Upper lobe of left lung (tissue), 6 donors: ENCODE measurements at regions not wholly inside any gene's neighbourhood (a gene's known extent, or its start where the extent isn't known, plus 50 kb on each side); places are given as distances from the start of the nearest gene placed in this dataset.

Source experiments
- ATAC-seq, 2 donors: fragments of 200-7000 bp; cut with Tn5 transposase; one replicate each; pipeline ENCODE4 v1.9.1; 2022; ENCODE audit warnings: mild to moderate bottlenecking in 2 of 2, moderate library complexity in 2 of 2; ENCODE audit not compliant: low FRiP score in 2 of 2
- DNase-seq, 2 donors: peaks; one replicate each; pipeline ENCODE4 v3.0.0-alpha.2; 2019 to 2020
- H3K27ac ChIP-seq, 4 donors: fragments of 200-600 bp; sonication (generic); one replicate each; pipeline ENCODE4 v1.5.1; 2016 to 2019
- H3K27me3 ChIP-seq, 4 donors: fragments of 200-600 bp; sonication (generic); one replicate each; pipeline ENCODE4 v1.5.1; 2017 to 2019
- H3K36me3 ChIP-seq, 4 donors: fragments of 200-600 bp; sonication (generic); one replicate each; pipeline ENCODE4 v1.5.1; 2016 to 2019
- H3K4me1 ChIP-seq, 4 donors: fragments of 200-600 bp; sonication (generic); one replicate each; pipeline ENCODE4 v1.5.1; 2018 to 2019
- H3K4me3 ChIP-seq, 4 donors: fragments of 200-600 bp; sonication (generic); one replicate each; pipeline ENCODE4 v1.5.1; 2017 to 2019; ENCODE audit warnings: mild to moderate bottlenecking in 2 of 4, moderate library complexity in 1 of 4
- H3K9me3 ChIP-seq, 4 donors: fragments of 200-600 bp; sonication (generic); one replicate each; pipeline ENCODE4 v1.5.1; 2018 to 2019
- EP300 ChIP-seq, 4 donors: sonication (generic); formaldehyde crosslinking; IDR thresholded peaks; one replicate each; pipeline ENCODE4 v1.5.1; 2017; ENCODE audit warnings: antibody characterized with exemption in 4 of 4, control low read depth in 2 of 4
- POLR2A ChIP-seq, 4 donors: fragments of 450-650 bp; IDR thresholded peaks; one replicate each; pipeline ENCODE4 v1.5.1; 2016 to 2017; ENCODE audit warnings: antibody characterized with exemption in 4 of 4, mild to moderate bottlenecking in 2 of 4
- POLR2AphosphoS5 ChIP-seq, 2 donors: sonication (generic); formaldehyde crosslinking; IDR thresholded peaks; one replicate each; pipeline ENCODE4 v1.5.1; 2017; ENCODE audit warnings: antibody characterized with exemption in 2 of 2
- WGBS, 2 donors: methylation state at CpG; one replicate each; pipeline ENCODE4 v1.1.5; 2017 to 2018; 5-methylcytosine and 5-hydroxymethylcytosine counted together
- TF ChIP-seq, protein P1 (sequence below), 6 experiments: fragments of 450-650 bp in 4 of 6; fragments of 200-600 bp in 2 of 6; sonication (generic) in 2 of 6; IDR thresholded peaks; one replicate each; pipeline ENCODE4 v1.5.1; 2016 to 2019; ENCODE audit warnings: antibody characterized with exemption in 6 of 6
- donor health status: DM: no; HTN: no; CAD: no; lungs with moderate emphysema.
- donor health status: DM: no; HTN: yes; CAD: no; lungs with severe emphysema.

DNA sequence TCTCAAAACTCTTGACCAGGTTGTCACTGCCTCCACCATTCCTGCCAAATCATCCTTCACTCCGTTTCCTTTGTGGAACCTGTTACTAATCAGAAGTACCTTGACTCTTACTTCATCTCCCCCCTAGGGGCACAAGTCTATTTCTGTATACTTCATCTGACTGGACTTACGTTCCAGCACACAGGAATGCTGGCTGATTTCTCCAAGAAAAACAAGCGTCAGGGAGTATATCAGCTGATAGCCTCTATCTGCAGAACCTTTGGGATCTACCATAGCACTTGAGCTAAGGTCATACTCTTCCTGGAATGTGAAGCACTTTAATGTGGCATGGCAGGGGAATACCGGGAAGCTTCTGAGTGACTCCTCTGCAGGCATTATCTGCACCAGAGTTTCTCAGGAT is 178.1 kb upstream of the MOCS1 start:
- no peak for ATAC-seq

DNA sequence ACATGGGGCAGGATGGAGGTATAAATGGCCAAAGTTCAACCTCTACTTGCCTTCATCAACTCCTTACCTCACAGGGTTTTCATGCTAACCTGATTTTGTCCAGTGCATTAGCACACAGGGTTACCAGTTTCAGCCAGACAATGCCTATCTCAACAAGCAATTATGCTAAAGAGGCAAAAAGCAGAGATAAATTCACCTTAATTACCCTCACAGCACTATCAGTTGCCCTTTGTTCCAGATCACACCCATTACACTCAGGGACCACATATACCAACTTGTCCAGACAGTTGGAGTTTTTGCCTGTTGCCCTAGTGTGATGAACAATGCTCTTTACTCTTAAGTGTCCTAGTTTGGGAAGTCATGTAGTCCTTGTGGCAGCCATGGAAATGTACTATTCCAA is 174.5 kb upstream of the MOCS1 start:
- Histone ChIP-seq H3K4me1 (no peaks in the 10 kb centered on the region), H3K4me3 (no peak overlapping the region), H3K27ac (no peak overlapping the region), H3K9me3 (peaks cover 0 to 4% (median 0%) of the 10 kb centered on the region in 4 donors), H3K27me3 (peaks cover 0 to 4% (median 0%) of the 10 kb centered on the region in 4 donors), H3K36me3 (no peaks in the 10 kb centered on the region)
- DNase-seq (no peak), ATAC-seq (no peak)
- TF ChIP-seq, protein P1, sequence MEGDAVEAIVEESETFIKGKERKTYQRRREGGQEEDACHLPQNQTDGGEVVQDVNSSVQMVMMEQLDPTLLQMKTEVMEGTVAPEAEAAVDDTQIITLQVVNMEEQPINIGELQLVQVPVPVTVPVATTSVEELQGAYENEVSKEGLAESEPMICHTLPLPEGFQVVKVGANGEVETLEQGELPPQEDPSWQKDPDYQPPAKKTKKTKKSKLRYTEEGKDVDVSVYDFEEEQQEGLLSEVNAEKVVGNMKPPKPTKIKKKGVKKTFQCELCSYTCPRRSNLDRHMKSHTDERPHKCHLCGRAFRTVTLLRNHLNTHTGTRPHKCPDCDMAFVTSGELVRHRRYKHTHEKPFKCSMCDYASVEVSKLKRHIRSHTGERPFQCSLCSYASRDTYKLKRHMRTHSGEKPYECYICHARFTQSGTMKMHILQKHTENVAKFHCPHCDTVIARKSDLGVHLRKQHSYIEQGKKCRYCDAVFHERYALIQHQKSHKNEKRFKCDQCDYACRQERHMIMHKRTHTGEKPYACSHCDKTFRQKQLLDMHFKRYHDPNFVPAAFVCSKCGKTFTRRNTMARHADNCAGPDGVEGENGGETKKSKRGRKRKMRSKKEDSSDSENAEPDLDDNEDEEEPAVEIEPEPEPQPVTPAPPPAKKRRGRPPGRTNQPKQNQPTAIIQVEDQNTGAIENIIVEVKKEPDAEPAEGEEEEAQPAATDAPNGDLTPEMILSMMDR (IDR thresholded peaks at IDR 0.05) = no peak
- TF ChIP-seq EP300 (IDR thresholded peaks at IDR 0.05) = no peak
- TF ChIP-seq POLR2A (IDR thresholded peaks at IDR 0.05) = no peak
- TF ChIP-seq POLR2AphosphoS5 (IDR thresholded peaks at IDR 0.05) = no peak

More for the DNA sequence above, 178.1 kb upstream of the MOCS1 start:
- Histone ChIP-seq H3K4me1 (peaks cover 0 to 6% (median 0%) of the 10 kb centered on the region in 4 donors), H3K27me3 (peaks cover 0 to 4% (median 0%) of the 10 kb centered on the region in 4 donors), H3K4me3 (no peak overlapping the region), H3K27ac (no peak overlapping the region), H3K9me3 (peaks cover 0 to 4% (median 0%) of the 10 kb centered on the region in 4 donors), H3K36me3 (no peaks in the 10 kb centered on the region)
- 47 to 69% methylated on average over 4 of the region's 4 CpGs for WGBS, 2 donors
- DNase-seq = no peak
- TF ChIP-seq POLR2A (IDR thresholded peaks at IDR 0.05) = no peak
- TF ChIP-seq EP300 (IDR thresholded peaks at IDR 0.05) = no peak
- TF ChIP-seq, protein P1 (IDR thresholded peaks at IDR 0.05) = no peak
- TF ChIP-seq POLR2AphosphoS5 (IDR thresholded peaks at IDR 0.05) = no peak

DNA sequence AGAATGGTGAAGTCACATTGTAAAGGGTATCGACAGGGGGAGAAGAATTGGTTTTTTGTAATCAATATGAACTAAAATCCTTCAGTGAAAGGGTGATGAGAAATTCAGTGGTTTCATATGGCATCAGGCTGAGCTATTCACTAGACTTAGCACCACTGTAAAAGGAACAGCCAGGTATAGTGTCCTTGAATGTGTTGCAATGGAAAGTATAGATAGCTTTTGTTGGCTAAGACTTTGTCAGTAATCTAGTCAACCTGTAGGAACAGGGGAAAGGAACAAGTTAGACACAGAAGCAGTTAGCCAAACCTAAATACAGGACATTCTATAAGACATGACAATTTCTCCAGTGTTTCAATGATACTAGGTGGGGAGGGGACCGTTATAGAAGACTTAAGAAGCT is 172.6 kb upstream of the MOCS1 start:
- no peak for ATAC-seq
- 80 to 81% methylated on average over 2 of the region's 2 CpGs for WGBS, 2 donors
- no peaks in the 10 kb centered on the region for H3K27me3 ChIP-seq
- H3K36me3 ChIP-seq = no peaks in the 10 kb centered on the region
- no peak overlapping the region for H3K4me3 ChIP-seq
- no peak for DNase-seq
- no peak overlapping the region for H3K27ac ChIP-seq
- no peaks in the 10 kb centered on the region for H3K4me1 ChIP-seq
- TF ChIP-seq, protein P1 (IDR thresholded peaks at IDR 0.05) = no peak
- TF ChIP-seq POLR2A (IDR thresholded peaks at IDR 0.05) (no peak), EP300 (IDR thresholded peaks at IDR 0.05) (no peak)
- peaks cover 0 to 4% (median 0%) of the 10 kb centered on the region in 4 donors for H3K9me3 ChIP-seq

DNA sequence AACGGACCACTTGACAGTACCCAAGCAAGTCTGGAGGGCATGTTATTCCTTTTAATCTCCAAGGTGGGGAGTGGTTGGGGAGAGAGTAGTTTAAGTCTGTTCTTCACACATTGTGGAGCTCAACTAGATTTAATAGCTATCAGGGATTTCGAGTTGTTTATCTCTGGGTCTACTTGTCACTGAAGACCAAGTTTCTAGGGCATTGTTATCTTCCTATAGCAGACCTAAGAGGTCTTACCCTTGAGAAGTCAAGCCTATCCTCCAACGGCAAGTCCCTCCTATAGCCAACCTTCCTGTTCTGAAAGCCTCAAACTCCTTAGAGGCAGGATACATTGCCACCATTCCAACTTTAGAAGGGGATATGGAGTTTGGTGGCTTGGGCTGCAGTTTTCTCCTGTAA is 164.5 kb upstream of the MOCS1 start:
- Histone ChIP-seq H3K4me1 (no peaks in the 10 kb centered on the region), H3K27ac (no peak overlapping the region), H3K36me3 (no peaks in the 10 kb centered on the region), H3K4me3 (no peak overlapping the region), H3K27me3 (no peaks in the 10 kb centered on the region), H3K9me3 (no peaks in the 10 kb centered on the region)
- 75 to 81% methylated on average over 3 of the region's 3 CpGs for WGBS, 2 donors
- no peak for ATAC-seq
- DNase-seq = no peak
- TF ChIP-seq EP300 (IDR thresholded peaks at IDR 0.05) = no peak
- TF ChIP-seq, protein P1 (IDR thresholded peaks at IDR 0.05) = no peak
- TF ChIP-seq POLR2A (IDR thresholded peaks at IDR 0.05) = no peak
- TF ChIP-seq POLR2AphosphoS5 (IDR thresholded peaks at IDR 0.05) = no peak

DNA sequence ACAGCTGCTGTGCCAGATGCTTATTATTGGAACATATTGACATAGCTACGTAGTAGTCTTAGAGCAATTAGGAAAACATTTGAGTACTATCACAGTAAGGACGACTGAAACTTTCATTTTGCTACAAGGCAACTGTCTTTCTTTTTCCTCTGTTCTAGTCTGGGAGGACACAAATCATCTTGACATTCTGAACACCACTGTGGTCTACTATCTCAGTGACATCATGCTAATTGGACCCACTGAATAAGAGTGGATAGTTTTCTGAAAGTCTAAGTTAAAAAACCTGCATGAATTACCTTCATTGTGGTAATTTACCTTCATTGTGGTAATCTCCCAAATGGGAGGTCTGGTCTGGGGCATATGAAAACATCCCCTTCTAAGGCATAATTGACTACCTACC is 163.3 kb upstream of the MOCS1 start:
- WGBS, 2 donors = 50 to 55% methylated on average over 2 of the region's 2 CpGs
- no peaks in the 10 kb centered on the region for H3K27me3 ChIP-seq
- no peak for DNase-seq
- H3K27ac ChIP-seq = no peak overlapping the region
- no peaks in the 10 kb centered on the region for H3K36me3 ChIP-seq
- no peak overlapping the region for H3K4me3 ChIP-seq
- no peak for TF ChIP-seq POLR2A (IDR thresholded peaks at IDR 0.05)
- TF ChIP-seq, protein P1 (IDR thresholded peaks at IDR 0.05) = no peak
- TF ChIP-seq POLR2AphosphoS5 (IDR thresholded peaks at IDR 0.05) = no peak
- no peak for TF ChIP-seq EP300 (IDR thresholded peaks at IDR 0.05)
- H3K4me1 ChIP-seq = no peaks in the 10 kb centered on the region
- no peaks in the 10 kb centered on the region for H3K9me3 ChIP-seq
- ATAC-seq = no peak
